PC-3 (cell line): ENCODE measurements at regions not wholly inside any gene's neighbourhood (a gene's known extent, or its start where the extent isn't known, plus 50 kb on each side); places are given as distances from the start of the nearest gene placed in this dataset.

ENCODE experiments used
- ATAC-seq: fragments of 200-7000 bp; cut with Tn5 transposase; 2 replicates; pipeline ENCODE4 v1.9.1; 2020; ENCODE audit warnings: mild to moderate bottlenecking, moderate library complexity
- BruUV-seq: library from RNA; stranded (reverse); fragments of 400-500 nt; replicated peaks from 2 replicates; lab custom pipeline; 2021; lab: Mats Ljungman, UMichigan
- CTCF ChIA-PET: fragments of 300-600 bp; sonication (Branson Sonifier 250); formaldehyde crosslinking; loops from one replicate; lab custom pipeline; 2022; ENCODE audit warnings: antibody characterized with exemption; lab: Charles Lee
- POLR2A ChIA-PET: fragments of 300-600 bp; sonication (Branson Sonifier 250); formaldehyde crosslinking; loops from one replicate; lab custom pipeline; 2022; ENCODE audit warnings: antibody characterized with exemption; ENCODE audit not compliant: unreplicated experiment; lab: Charles Lee
- DNase-seq: peaks from one replicate; pipeline ENCODE4 v3.0.0-alpha.2; 2015
- H2AFZ ChIP-seq: fragments of 300-600 bp; sonication (generic); 2 replicates; pipeline ENCODE4 v1.6.0; 2016; ENCODE audit warnings: antibody characterized with exemption, low read length
- H3F3A ChIP-seq: fragments of 300-600 bp; sonication (generic); one replicate; pipeline ENCODE4 v1.6.0; 2017; ENCODE audit warnings: antibody characterized with exemption, low read length, control low read depth, mild to moderate bottlenecking; ENCODE audit not compliant: unreplicated experiment
- H3K27ac ChIP-seq: fragments of 300-600 bp; sonication (generic); 2 replicates; pipeline ENCODE4 v1.5.1; 2016; ENCODE audit warnings: mild to moderate bottlenecking, low read length
- H3K27me3 ChIP-seq: fragments of 300-600 bp; sonication (generic); 2 replicates; pipeline ENCODE4 v1.6.1; 2016; ENCODE audit warnings: low read length, mixed read lengths
- H3K36me3 ChIP-seq: fragments of 300-600 bp; sonication (generic); 2 replicates; pipeline ENCODE4 v1.6.1; 2016; ENCODE audit warnings: low read depth, mixed run types, low read length, mixed read lengths
- H3K4me1 ChIP-seq: fragments of 300-600 bp; sonication (generic); 2 replicates; pipeline ENCODE4 v1.5.1; 2016; ENCODE audit warnings: low read length; ENCODE audit not compliant: insufficient read depth
- H3K4me2 ChIP-seq: fragments of 300-600 bp; sonication (generic); 2 replicates; pipeline ENCODE4 v1.6.0; 2016; ENCODE audit warnings: low read length
- H3K4me3 ChIP-seq: fragments of 300-600 bp; sonication (generic); 2 replicates; pipeline ENCODE4 v1.5.1; 2016; ENCODE audit warnings: mild to moderate bottlenecking, low read length, mixed read lengths
- H3K79me2 ChIP-seq: fragments of 300-600 bp; sonication (generic); 2 replicates; pipeline ENCODE4 v1.6.1; 2017; ENCODE audit warnings: low read length, mixed read lengths
- H3K9ac ChIP-seq: fragments of 300-600 bp; sonication (generic); 2 replicates; pipeline ENCODE4 v1.6.0; 2016; ENCODE audit warnings: mild to moderate bottlenecking, low read length
- H3K9me2 ChIP-seq: fragments of 300-600 bp; sonication (generic); replicated peaks from 2 replicates; pipeline ENCODE4 v1.6.1; 2016; ENCODE audit warnings: mixed run types, low read length, mixed read lengths
- H3K9me3 ChIP-seq: fragments of 300-600 bp; sonication (generic); 2 replicates; pipeline ENCODE4 v1.6.1; 2016; ENCODE audit warnings: low read length, mixed read lengths
- H4K20me1 ChIP-seq: fragments of 300-600 bp; sonication (generic); 2 replicates; pipeline ENCODE4 v1.6.1; 2016; ENCODE audit warnings: low read length, mixed read lengths
- CTCF ChIP-seq: fragments of 300-600 bp; sonication (generic); conservative IDR thresholded peaks from 2 replicates; pipeline ENCODE4 v1.5.1; 2017; ENCODE audit warnings: antibody characterized with exemption, low read depth, mild to moderate bottlenecking, low read length
- EZH2 ChIP-seq: fragments of 300-600 bp; sonication (generic); IDR thresholded peaks from one replicate; pipeline ENCODE4 v1.6.1; 2017; ENCODE audit warnings: antibody characterized with exemption, mild to moderate bottlenecking, low read length; ENCODE audit not compliant: unreplicated experiment
- EZH2phosphoT487 ChIP-seq: fragments of 300-600 bp; sonication (generic); IDR thresholded peaks from 2 replicates; pipeline ENCODE4 v1.6.1; 2018; ENCODE audit warnings: mild to moderate bottlenecking, antibody characterized with exemption, low read length, borderline replicate concordance
- intact Hi-C: fragments of 100-400 bp; cut with micrococcal nuclease; formaldehyde crosslinking; loops from 2 replicates; pipeline ENCODE4 v1.9.0; 2023

GRCh38 chr2:189268763-189269162, 89.2 kb upstream of the COL5A2 start:
- Histone ChIP-seq H3K4me1 (peaks cover 11% of the 10 kb centered on the region; the same call in 1 of the 2 replicates), H3F3A (no peaks in the 10 kb centered on the region), H3K9me3 (no peaks in the 10 kb centered on the region), H3K27ac (no peak overlapping the region), H4K20me1 (no peaks in the 10 kb centered on the region), H3K4me2 (no peak overlapping the region), H3K79me2 (no peaks in the 10 kb centered on the region), H3K9me2 (no peaks in the 10 kb centered on the region), H3K4me3 (no peak overlapping the region), H2AFZ (no peak overlapping the region), H3K36me3 (no peaks in the 10 kb centered on the region), H3K9ac (no peak overlapping the region), H3K27me3 (no peaks in the 10 kb centered on the region)
- intact Hi-C loops = no loop called here
- no peak for TF ChIP-seq EZH2
- no peak for TF ChIP-seq CTCF
- no peak for TF ChIP-seq EZH2phosphoT487
- DNase-seq (no peak), ATAC-seq (no peak)
- no TSS peak for BruUV-seq
- POLR2A ChIA-PET = no interaction called here
- CTCF ChIA-PET = no interaction called here

- ChIA-PET CTCF (no interaction called here), POLR2A (no interaction called here)
- intact Hi-C loops = no loop called here
- no peaks in the 10 kb centered on the region for H3K27me3 ChIP-seq
- no peak overlapping the region for H2AFZ ChIP-seq
- DNase-seq (no peak), ATAC-seq (no peak)
- H3K9ac ChIP-seq = no peak overlapping the region
- no peaks in the 10 kb centered on the region for H3K79me2 ChIP-seq
- no peaks in the 10 kb centered on the region for H3K36me3 ChIP-seq
- H3K4me1 ChIP-seq = peaks cover 16% of the 10 kb centered on the region
- H3F3A ChIP-seq = peaks cover 5% of the 10 kb centered on the region
- H3K27ac ChIP-seq = no peak overlapping the region
- H4K20me1 ChIP-seq = no peaks in the 10 kb centered on the region
- no peaks in the 10 kb centered on the region for H3K9me3 ChIP-seq
- TF ChIP-seq EZH2phosphoT487 = no peak
- no peak for TF ChIP-seq CTCF
- no peak for TF ChIP-seq EZH2
- BruUV-seq = no TSS peak
- H3K4me3 ChIP-seq = no peak overlapping the region
- no peak overlapping the region for H3K4me2 ChIP-seq
- no peaks in the 10 kb centered on the region for H3K9me2 ChIP-seq
Measured at GRCh38 chr2:189273734-189274133, 94.2 kb upstream of the COL5A2 start.

DNA sequence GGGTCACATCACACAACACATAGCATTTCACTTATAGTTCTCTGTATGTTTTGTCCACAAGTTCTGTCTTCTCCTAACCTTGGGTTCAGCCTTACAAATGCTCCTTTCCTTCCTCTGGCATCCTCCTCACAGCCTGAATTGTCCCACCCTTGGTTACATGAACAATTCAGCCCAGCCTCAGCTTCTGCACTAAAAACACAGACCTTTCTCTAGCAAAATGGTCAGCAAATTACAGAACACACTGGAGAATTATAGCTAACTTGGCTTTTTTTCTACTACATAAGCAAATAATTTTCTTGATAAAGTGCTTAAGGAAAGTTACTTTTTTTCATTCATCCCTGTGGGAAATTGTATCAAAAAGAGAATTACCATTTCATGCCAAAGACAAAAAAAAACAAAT, 94.8 kb upstream of the COL5A2 start:
- H2AFZ ChIP-seq = no peak overlapping the region
- no peaks in the 10 kb centered on the region for H4K20me1 ChIP-seq
- no peak for TF ChIP-seq EZH2
- TF ChIP-seq EZH2phosphoT487 = no peak
- no peaks in the 10 kb centered on the region for H3K9me2 ChIP-seq
- no peak overlapping the region for H3K4me3 ChIP-seq
- intact Hi-C loops = no loop called here
- no peak for ATAC-seq
- peaks cover 5% of the 10 kb centered on the region for H3F3A ChIP-seq
- H3K9ac ChIP-seq = no peak overlapping the region
- H3K27ac ChIP-seq = no peak overlapping the region
- peaks cover 16% of the 10 kb centered on the region for H3K4me1 ChIP-seq
- H3K27me3 ChIP-seq = no peaks in the 10 kb centered on the region
- POLR2A ChIA-PET = no interaction called here
- H3K9me3 ChIP-seq = no peaks in the 10 kb centered on the region
- no peak overlapping the region for H3K4me2 ChIP-seq
- CTCF ChIA-PET = no interaction called here
- no peaks in the 10 kb centered on the region for H3K79me2 ChIP-seq
- BruUV-seq = no TSS peak
- no peak for DNase-seq
- H3K36me3 ChIP-seq = no peaks in the 10 kb centered on the region
